NCI-H82 treated with DMSO at 0.1 percent for 48 hours (cell line): ENCODE measurements at regions not wholly inside any gene's neighbourhood (a gene's known extent, or its start where the extent isn't known, plus 50 kb on each side); places are given as distances from the start of the nearest gene placed in this dataset.
"Not testable (repeated sequence)": the region's sequence is repeated elsewhere in the genome, so short reads cannot be mapped to it uniquely, and the experiment has no call there.

Experiments used
- DNase-seq: peaks from one replicate; lab custom pipeline; 2025; ENCODE audit not compliant: unreplicated experiment; lab: John Stamatoyannopoulos, UW

GRCh38 chr15:81828135-81828534 is 217.7 kb downstream of the MEX3B start:
- DNase-seq: no peak

DNA sequence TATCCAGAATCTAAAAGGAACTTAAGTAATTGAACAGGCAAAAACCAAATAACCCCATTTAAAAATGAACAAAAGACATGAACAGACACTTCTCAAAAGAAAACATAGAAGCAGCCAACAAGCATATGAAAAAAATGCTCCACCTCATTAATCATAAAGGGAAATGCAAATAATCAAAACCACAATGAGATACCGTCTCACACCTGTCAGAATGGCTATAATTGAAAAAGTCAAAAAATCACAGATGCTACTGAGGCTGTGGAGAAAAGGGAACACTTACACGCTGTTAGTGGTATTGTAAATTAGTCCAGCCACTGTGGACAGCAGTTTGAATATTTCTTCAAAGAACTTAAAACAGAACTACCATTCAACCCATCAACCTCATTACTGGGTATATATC is 220.7 kb downstream of the MEX3B start:
- no peak for DNase-seq

GRCh38 chr15:81822587-81822986 is 223.2 kb downstream of the MEX3B start:
- not testable (repeated sequence) for DNase-seq

DNA sequence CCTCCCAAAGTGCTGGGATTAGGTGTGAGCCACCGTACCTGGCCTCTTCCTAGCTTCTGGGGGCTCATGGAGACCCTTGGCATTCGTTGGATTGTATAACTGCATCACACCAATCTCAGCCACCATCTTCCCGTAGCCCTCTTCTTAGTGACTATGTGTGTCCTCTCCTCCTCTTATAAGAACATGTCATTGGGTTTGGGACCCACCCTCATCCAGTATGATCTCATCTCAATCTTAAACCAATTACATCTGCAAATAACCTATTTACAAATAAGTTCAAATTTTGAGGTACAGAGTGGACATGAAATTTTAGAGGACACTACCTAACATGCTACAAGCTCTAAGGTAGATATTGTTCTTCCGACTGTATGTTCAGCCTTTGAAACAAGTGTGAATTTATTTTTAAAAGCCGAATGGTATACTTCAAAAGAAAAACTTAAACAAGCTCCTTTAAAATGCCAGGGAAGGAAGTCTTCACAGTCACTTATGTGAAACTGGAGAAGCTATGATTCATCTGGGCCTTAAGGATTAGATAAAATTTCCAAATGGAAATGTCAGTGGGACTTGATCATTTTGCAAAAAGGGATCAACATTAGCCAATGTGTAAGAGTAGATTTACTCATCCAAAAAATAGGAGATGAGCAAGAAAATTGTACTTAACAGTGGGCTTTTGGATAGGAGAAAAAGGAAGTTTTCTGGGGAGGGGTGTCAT is 225.7 kb downstream of the MEX3B start:
- no peak for DNase-seq

GRCh38 chr15:81814882-81815455 is 230.8 kb downstream of the MEX3B start:
- DNase-seq: no peak

- no peak for DNase-seq
Observed at GRCh38 chr15:81813215-81813614, 232.6 kb downstream of the MEX3B start.

DNA sequence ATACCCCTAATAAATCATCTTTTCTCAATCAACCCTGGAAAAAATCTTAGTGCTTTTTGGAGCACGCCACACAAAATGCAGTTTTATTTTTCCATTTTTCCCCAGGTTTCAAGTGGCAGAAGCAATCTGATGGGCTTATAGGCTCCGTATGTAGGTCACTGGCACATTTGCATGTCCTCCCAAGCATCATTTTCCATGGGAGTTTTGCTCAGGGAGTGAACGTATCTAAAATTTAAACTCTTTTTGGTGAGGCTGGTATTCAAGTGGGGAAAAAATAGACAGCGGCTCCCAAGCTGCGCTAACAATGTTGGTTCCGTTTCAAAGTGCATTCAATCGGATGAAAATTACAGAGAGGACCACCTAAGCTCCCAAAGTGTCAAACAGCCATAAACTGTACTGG is 233.4 kb downstream of the MEX3B start:
- no peak for DNase-seq

DNA sequence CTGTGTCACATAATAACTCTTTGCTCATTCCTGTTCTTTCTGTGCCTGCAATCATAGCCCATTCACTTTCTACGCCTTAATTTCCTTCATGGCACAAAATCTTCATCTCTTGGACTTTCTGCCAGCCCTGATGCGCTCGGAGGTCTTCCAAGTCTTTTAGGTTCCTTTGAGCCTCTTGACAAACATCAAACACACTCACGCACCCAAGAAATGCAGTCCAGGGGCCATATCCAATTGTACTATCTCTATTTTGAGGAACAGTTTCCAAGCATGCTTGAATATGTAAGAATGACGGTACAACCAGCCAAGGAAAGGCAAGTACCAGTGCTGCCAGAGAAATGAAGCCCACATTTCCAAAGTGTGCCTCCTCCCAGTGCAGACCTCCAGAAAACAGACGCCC is 234.1 kb downstream of the MEX3B start:
- DNase-seq: no peak

- peak; percentile 13 for DNase-seq
Observed at GRCh38 chr15:81809543-81809942, 236.3 kb downstream of the MEX3B start.

DNA sequence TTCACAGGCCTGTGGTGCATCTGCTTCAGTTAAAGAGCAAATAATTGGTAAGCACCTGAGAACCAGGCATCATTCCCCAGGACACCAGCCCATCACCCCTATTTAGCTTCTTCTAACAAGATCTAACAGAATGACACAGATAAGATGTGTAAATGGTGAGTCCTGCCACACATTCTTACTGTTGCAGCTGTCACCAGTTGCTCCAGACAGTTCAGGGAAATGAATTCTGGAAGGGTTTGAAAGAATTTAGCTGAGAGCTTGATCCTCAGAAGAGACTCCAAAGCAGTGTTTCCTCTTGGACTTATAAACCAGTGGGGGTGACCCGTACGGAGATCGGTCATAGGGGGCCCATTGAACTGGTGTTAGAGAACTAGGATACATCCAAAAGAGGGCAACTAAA is 238.0 kb downstream of the MEX3B start:
- DNase-seq: no peak

- DNase-seq: no peak
Observed at GRCh38 chr15:81807186-81807585, 238.6 kb downstream of the MEX3B start.

DNA sequence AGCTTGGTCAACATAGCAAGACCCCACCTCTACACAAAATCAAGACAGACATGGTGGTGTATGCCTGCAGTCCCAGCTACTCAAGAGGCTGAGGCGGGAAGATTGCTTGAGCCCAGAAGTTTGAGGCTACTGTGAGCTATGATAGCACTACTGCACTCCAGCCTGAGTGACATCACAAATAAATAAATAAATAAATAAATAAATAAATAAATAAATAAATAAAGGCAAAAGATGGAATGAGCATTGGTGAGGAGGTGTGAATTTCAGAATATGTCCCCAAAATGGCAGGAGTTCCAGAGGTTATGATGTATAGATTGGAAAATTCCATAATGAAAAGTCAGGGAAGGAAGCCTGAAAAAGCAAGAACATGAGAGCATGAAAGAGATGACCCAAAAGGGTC is 249.9 kb downstream of the MEX3B start:
- DNase-seq: no peak

DNA sequence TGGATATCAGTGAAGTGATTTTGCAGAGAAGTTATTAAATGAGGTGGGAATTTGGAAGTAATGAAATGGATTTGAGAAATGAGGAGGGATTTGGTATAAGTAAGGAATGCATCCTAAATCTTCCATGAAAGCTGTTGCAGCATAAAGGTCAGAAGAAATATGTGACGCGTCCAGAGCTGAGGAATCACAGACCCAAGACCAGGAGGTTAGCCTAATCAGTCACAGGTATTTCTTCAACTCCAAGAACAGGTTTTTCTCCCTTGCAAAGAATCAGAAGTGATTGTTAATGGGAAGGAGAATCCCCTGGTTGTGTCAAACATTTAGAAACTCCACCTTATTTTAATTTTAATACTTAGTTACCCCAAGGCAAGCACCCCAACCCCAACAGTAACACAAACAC is 253.2 kb downstream of the MEX3B start:
- DNase-seq: no peak

DNA sequence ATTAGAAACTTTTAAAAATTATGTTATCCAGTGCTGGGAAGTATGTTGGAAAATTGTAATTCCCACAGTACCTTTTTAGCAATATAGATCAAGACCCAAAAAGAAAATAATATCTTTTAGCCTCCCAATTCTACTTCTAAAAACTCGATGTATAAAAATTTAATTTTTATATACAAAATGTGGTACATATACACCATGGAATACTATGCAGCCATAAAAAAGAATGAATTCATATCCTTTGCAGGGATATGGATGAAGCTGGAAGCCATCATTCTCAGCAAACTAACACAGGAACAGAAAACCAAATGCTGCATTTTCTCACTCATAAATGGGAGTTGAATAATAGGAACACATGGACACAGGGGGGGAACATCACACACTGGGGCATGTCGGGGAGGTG is 254.5 kb downstream of the MEX3B start:
- DNase-seq: not testable (repeated sequence)

GRCh38 chr15:81789403-81789802 is 256.4 kb downstream of the MEX3B start:
- no peak for DNase-seq

GRCh38 chr15:81786776-81787175 is 259.0 kb downstream of the MEX3B start:
- DNase-seq: no peak

DNA sequence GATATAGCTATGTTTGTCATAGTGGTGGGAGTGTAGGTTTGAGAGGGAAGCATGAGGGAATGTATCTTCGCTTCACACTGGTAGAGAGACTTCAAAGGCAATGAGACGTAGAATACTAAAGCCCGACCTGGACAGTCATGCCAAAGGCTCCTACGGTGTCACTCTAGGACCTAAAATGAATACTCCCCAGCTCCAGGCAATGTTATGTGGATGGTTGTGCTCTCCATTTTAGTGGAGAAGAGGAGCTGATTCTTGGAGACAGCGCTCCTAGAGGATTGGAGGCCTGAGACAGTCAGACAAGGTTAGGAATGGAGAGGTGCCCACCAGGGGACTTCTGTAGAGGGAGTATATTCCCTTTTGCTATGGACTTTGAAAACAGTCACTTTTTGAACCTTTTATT is 260.1 kb downstream of the MEX3B start:
- DNase-seq: no peak

GRCh38 chr15:81785181-81785580 is 260.6 kb downstream of the MEX3B start:
- DNase-seq: peak; percentile 91

GRCh38 chr15:81784751-81785150 is 261.1 kb downstream of the MEX3B start:
- no peak for DNase-seq

DNA sequence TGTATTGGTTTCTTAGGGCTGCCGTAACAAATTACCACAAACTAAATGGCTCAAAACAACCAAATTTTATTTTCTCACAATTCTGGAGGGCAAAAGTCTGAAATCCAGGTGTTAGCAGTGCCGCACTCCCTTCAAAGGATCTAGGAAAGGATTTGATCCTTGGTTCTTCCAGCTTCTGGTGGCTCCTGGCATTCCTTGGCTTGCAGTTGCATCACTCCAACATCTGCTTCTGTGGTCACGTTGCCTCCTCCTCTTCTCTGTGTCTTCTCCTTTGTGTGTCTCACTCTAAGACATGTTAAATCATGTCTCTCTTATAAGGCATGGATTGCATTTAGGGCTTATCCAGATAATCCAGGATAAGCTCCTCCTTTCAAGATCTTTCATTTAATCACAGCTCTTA is 262.2 kb downstream of the MEX3B start:
- DNase-seq: peak; percentile 87

- no peak for DNase-seq
Observed at GRCh38 chr15:81783076-81783475, 262.7 kb downstream of the MEX3B start.

GRCh38 chr15:81781395-81781794 is 264.4 kb downstream of the MEX3B start:
- DNase-seq: no peak

DNA sequence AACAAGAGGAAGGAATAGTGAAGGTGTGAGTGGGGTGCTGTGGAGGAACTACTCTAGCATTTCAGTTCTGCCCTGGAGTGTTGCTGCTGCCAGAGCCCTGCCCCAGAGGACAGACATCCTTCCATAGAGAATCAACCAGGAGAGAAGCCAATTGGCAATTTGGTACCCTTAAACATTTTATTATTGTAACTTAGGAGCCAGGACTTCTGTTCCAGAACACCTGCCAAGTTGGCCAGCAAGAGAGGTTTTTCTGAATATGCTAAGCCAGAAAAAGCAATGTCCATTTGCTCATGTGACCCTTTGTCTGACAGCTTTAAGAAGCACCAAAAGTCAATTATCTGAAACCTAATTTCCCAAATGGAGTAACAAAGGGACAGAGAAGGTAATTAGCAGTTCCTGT is 264.9 kb downstream of the MEX3B start:
- no peak for DNase-seq
